ENCODE measurements at regions not wholly inside any gene's neighbourhood (a gene's known extent, or its start where the extent isn't known, plus 50 kb on each side); places are given as distances from the start of the nearest gene placed in this dataset.
A peak's percentile ranks its signal among the peaks of the same experiment; 100 is the strongest.
"Not testable (repeated sequence)": the region's sequence is repeated elsewhere in the genome, so short reads cannot be mapped to it uniquely, and the experiment has no call there.

GRCh38 chr20:22690616-22691179 is 106.3 kb upstream of the FOXA2 start:
- no peak for DNase-seq (ENCODE audit: low read depth, low spot score)

DNA sequence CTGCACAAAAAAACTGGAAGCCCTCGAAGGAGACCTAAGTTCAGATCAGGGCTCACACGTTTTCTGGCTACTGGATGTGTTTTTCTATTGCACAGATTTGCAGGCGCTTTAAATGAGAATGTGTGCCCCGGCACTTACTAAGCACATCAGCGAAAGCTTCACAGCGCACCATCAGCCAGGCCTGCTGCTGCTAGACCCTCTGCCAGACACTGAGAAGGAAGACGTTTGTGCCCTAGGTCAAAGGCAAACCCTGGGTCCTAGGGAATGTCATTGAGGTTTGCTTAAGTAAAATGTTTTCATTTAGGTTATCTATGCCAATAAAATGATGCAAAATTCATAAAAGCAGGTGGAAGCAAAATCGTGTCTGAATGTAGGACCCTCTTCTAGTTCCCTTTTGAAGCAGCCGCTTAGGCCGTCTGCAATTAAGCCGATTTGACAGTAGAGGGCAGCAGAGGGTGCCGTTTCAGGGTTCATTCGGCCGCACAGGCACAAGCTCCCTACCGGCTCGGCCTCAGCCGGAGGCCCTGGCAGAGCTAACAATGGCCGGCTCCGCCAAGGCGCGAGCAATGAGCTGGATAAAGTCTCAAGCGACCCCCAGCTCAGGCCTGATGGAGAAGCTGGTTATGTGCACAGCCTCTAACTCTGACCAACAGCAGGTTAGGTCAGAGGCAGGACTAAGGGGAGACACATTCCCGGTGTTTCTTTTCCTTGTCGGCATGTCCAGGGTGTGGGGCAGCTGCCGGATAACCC is 107.2 kb upstream of the FOXA2 start:
- peak; percentile 79 for DNase-seq (ENCODE audit: low read depth, low spot score)

- no peak for DNase-seq (ENCODE audit: low read depth, low spot score)
These were observed 107.7 kb upstream of the FOXA2 start for GRCh38 chr20:22692119-22692475.

GRCh38 chr20:22692620-22693019 is 108.2 kb upstream of the FOXA2 start:
- not testable (repeated sequence) for DNase-seq (ENCODE audit: low read depth, low spot score)

GRCh38 chr20:22696759-22697158 is 112.4 kb upstream of the FOXA2 start:
- no peak for DNase-seq (ENCODE audit: low read depth, low spot score)

DNA sequence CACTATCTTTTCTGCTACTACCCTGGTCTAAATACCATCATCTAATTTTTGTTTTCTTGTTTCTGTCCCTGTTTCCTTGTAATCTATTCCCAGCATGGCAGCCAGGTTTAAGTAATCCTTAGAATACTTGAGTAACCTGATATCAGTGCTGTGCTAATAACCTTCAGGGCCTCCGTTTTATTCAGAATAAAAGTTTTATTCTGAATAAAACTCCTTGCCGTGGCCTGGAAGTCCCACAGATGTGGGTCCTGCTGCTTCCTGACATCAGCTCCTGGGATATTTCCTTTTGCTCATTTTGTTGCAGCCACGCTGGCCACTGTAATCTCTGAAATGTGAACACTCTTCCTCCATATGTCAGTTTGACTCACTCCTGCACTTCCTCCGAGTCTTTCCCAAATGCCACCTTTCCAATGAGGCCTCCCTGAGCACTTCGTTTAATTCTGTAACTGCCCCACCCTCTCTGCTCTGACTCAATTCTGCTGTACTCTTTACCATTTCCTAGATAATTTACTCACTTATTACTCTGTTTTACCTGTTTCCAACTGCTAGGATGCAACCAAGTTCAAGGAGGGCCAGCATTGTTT is 114.0 kb upstream of the FOXA2 start:
- no peak for DNase-seq (ENCODE audit: low read depth, low spot score)

DNA sequence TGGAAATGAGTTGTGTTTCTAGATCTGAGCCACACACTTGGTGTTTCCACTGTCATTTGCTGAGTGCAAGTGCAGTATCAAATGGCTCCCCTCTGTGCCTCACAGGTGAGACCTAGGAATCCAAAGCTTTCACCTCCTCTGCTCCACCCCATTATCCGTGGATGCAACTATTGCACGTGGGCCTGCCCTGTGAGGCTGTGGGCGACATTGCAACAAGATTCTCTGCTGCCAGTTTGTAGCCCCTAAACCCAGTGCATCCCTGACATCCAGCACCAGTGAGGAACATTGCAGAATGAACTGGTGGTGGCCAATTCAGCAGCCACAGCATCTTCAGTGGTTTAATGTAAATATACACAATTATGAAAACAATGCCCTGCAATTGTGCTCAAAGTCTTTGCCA is 115.0 kb upstream of the FOXA2 start:
- DNase-seq (ENCODE audit: low read depth, low spot score): no peak

DNA sequence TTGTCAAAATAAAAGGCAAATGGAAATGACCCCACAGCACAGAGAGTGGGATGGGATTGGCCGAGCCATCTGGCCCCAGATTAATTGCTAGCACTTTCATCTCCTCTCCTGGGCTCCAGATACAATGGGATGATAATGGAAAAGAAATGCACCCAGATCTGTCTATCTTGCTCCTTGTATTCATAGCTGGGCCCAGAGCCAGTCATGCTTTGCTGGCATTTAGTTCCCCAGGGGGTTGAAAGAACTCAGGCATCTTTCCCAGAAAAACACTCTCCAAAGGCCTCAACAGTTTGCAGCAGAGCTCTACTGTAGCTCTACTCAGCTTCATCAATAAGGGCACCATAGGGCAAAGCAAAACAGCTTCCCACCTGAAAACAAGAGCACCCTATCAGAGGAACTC is 116.0 kb upstream of the FOXA2 start:
- DNase-seq (ENCODE audit: low read depth, low spot score): no peak

DNA sequence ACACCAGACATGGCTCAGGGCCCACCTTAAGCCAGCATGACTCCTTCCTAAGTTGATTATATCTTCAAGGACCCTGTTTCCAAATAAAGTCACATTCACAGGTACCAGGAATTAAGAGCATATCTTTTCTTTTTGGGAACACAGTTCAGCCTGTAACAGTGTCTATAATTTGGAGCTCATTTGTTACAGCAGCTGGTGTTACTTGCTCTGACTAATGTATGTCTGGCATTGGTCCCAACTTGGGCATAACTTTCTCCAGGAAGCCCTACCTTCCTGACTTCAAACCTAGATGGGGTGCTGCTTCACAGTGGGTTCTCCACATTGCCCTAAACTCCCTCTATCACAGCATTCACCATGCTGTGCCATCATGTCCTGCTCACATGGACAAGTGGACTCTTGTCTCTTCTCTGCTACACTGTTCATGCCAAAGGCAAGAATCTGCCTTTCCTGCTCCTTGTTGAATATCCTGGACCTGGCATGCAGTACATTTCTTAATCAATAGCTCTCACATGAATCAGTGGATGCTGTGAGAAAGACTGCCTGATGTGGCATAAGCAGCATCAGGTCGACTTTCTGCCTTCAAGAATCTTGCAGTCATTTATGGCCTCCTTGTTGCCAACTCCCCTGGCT is 117.4 kb upstream of the FOXA2 start:
- DNase-seq (ENCODE audit: low read depth, low spot score): no peak

DNA sequence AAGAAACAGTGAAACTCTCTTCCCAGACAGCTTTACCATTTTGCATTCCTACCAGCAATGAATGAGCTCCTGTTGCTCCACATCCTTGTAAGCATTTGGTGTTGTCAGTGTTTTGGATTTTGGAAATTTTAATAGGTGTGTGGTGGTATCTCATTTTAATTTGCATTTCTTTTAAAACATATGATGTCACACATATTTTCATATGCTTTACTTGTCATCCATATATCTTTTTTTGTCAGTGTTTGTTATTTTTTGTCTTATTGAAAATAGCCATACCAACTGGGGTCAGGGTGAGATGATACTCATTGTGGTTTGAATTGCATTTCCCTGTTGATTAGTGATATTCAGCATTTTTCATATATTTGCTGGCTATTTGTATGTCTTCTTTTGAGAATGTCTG is 119.5 kb upstream of the FOXA2 start:
- no peak for DNase-seq (ENCODE audit: low read depth, low spot score)

DNA sequence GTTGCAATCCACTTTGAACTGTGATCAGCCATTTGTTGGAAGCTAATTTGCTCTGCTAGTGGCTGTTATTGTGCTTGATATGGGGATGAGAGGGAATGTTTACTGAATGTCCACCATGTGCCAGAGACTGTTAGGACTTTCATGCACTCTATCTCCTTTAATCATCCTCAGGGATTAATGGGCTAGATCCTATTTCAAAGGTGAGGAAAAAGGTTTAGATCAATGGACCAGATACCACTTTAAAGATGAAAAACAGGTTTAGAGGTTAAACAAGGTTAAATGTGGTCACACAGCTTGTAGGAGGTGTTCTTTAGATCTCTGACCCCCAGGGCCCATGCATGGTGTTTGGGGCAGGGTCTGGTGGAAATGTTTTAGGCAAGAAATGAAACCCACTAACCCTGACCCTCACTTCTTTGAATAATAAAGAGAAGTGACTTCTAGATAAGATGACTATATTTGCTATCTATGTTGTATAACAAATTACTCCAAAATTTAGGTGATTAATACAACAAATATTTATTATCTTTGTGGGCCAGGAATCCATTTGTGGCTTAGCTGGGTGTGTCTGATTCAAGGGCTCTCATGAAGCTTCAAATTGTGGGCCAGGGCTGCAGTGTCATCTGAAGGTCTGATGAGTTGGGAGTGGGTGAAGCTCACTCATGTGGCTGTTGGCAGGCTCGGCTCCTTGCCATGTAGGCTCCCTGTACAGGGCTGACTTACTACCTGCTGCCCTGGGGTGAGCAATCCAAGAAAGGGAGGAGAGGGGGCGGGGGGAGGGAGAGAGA is 127.8 kb upstream of the FOXA2 start:
- no peak for DNase-seq (ENCODE audit: low read depth, low spot score)

DNA sequence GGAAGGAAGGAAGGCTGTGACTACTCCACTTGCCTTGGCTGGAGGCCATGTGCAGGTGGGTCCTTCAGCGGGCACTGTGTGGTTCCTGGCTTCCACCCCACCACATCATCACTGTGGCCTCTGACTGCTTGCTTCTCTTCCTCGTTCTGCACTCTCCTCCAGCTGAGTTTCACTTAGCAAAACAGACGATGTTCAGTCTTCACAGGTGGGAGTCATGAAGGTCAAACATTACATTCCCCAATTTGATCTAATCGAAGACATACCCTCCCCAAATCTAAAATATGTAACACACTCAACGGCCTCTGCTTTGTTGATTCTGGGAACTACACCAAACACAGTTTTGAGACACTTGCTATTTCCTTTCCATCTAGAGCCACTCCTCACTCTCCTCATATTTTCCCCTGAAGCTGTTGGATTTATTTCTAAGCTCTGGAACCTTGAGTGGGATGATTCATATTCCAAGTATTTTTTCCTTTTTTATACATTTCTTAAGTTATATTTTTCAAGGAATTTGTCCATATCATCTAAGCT is 132.5 kb upstream of the FOXA2 start:
- no peak for DNase-seq (ENCODE audit: low read depth, low spot score)

DNA sequence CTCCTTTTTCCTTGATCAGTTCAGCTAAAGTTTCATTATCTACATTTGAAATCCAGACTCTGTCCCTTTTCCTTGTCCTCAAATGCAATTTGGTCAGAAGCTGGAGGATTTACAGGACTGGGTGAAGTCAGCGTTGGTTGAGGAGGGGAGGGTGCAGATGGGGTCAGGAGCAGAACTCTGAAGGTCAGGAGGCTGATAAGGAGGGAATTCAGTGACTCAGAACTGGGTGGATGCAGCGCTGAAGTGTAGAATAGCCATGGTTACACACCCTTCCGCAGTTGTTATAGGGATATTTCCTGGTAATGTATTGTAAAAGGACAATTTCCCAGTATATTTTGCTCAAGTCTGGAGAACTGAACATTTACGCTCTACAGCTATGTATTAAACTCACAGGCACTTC is 133.1 kb upstream of the FOXA2 start:
- DNase-seq (ENCODE audit: low read depth, low spot score): no peak

- DNase-seq (ENCODE audit: low read depth, low spot score): no peak
These were observed 134.8 kb upstream of the FOXA2 start for GRCh38 chr20:22719167-22719591.

- no peak for DNase-seq (ENCODE audit: low read depth, low spot score)
These were observed 135.8 kb upstream of the FOXA2 start for GRCh38 chr20:22720206-22720605.

- no peak for DNase-seq (ENCODE audit: low read depth, low spot score)
These were observed 138.4 kb upstream of the FOXA2 start for GRCh38 chr20:22722811-22723210.

DNA sequence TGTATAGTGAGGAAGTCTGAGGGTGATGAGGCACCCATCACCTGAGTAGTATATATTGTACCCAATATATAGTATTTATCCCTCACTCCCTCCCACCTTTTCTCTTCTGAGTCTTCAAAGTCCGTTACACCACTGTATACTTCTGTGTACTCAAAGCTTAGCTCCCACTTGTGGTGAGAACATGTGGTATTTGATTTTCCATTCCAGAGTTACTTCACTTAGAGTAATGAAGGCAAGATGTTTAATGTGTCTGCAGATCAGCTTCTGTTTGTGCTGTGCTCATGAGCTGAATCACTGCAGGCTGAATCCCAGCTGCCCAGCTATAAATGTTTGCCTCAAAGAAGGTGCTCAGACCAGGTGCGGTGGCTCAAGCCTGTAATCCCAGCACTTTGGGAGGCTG is 139.3 kb upstream of the FOXA2 start:
- DNase-seq (ENCODE audit: low read depth, low spot score): no peak

DNA sequence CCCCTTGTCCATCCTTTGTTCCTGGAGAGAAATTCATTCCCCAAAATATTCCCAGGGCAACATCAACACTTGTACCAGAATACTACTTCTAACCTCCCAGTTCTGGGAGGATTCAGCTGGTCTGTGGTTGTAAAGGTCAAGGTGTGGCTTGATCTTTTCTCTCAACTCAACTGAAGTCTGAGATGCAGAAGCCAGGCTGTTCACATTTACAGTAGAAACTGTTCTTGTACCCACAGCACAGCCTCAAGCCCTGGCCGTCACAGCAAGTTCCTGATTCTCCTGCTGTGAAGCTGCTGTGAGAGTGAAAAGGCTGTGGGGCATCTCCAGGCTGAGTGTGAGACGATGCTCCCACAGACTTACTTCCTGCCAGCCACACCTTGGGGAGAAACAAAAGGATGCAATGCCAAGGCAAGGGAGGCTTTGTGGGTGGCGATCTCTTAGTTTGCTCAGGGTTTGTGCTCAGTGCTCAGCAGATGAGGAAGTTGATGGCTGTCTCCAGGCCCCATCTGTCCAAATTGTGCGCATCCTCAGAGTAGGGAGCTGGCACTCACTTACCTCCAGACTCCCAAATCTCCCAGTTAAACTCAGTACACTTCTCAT is 143.9 kb upstream of the FOXA2 start:
- no peak for DNase-seq (ENCODE audit: low read depth, low spot score)

- DNase-seq (ENCODE audit: low read depth, low spot score): no peak
These were observed 144.8 kb upstream of the FOXA2 start for GRCh38 chr20:22729180-22729579.

- DNase-seq (ENCODE audit: low read depth, low spot score): no peak
These were observed 145.4 kb upstream of the FOXA2 start for GRCh38 chr20:22729616-22730236.

GRCh38 chr20:22732751-22733150 is 148.4 kb upstream of the FOXA2 start:
- DNase-seq (ENCODE audit: low read depth, low spot score): no peak

Measured in astrocyte of the hippocampus (primary cell).